Esophagus muscularis mucosa (tissue), 4 donors: ENCODE measurements at regions not wholly inside any gene's neighbourhood (a gene's known extent, or its start where the extent isn't known, plus 50 kb on each side); places are given as distances from the start of the nearest gene placed in this dataset.

Experiments
- DNase-seq: peaks from one replicate; pipeline ENCODE4 v3.0.0-alpha.2; 2017; ENCODE audit errors: extremely low spot score
- H3K27ac ChIP-seq, 4 donors: fragments of 200-600 bp; sonication (generic); replicated peaks in 1 of 4; 1 replicate in 3 of 4; 2 replicates in 1 of 4; pipeline ENCODE4 v1.5.1; 2016 to 2019; ENCODE audit warnings: mild to moderate bottlenecking in 1 of 4
- H3K27me3 ChIP-seq, 4 donors: fragments of 200-600 bp; sonication (generic); one replicate each; pipeline versions ENCODE4 v1.5.1 to v1.6.0; 2016 to 2019
- H3K36me3 ChIP-seq, 4 donors: fragments of 200-600 bp; sonication (generic); one replicate each; pipeline ENCODE4 v1.5.1; 2016 to 2019
- H3K4me1 ChIP-seq, 4 donors: fragments of 200-600 bp; sonication (generic); one replicate each; pipeline ENCODE4 v1.5.1; 2016 to 2019
- H3K4me3 ChIP-seq, 4 donors: fragments of 200-600 bp; sonication (generic); 1 replicate in 2 of 4; 2 replicates in 2 of 4; pipeline ENCODE4 v1.5.1; 2016 to 2019; ENCODE audit warnings: mild to moderate bottlenecking in 4 of 4, moderate library complexity in 1 of 4
- H3K9me3 ChIP-seq, 4 donors: fragments of 200-600 bp; sonication (generic); 1 replicate in 3 of 4; 2 replicates in 1 of 4; pipeline ENCODE4 v1.5.1; 2016 to 2019
- CTCF ChIP-seq, 3 experiments: fragments of 200-600 bp in 2 of 3; fragments of 450-650 bp in 1 of 3; sonication (generic) in 2 of 3; IDR thresholded peaks; one replicate each; pipeline ENCODE4 v1.5.1; 2017 to 2019; ENCODE audit warnings: antibody characterized with exemption in 3 of 3, mild to moderate bottlenecking in 2 of 3, moderate library complexity in 1 of 3
- EP300 ChIP-seq: sonication (generic); formaldehyde crosslinking; IDR thresholded peaks from one replicate; pipeline ENCODE4 v1.6.1; 2017; ENCODE audit warnings: antibody characterized with exemption
- POLR2A ChIP-seq: fragments of 450-650 bp; IDR thresholded peaks from one replicate; pipeline ENCODE4 v1.6.1; 2017; ENCODE audit warnings: antibody characterized with exemption, moderate library complexity, mild to moderate bottlenecking, low read depth
- POLR2AphosphoS5 ChIP-seq, 2 donors: sonication (generic); formaldehyde crosslinking; IDR thresholded peaks; one replicate each; pipeline ENCODE4 v1.6.1; 2017; ENCODE audit warnings: antibody characterized with exemption in 2 of 2
- WGBS: methylation state at CpG from one replicate; pipeline ENCODE4 v1.1.5; 2018; 5-methylcytosine and 5-hydroxymethylcytosine counted together
- intact Hi-C: fragments of 100-400 bp; cut with DNase I; formaldehyde crosslinking; loops from one replicate; pipeline ENCODE4 v1.15.1; 2023

GRCh38 chr2:441258-442022, 153.5 kb upstream of the ALKAL2 start:
- intact Hi-C loops = no loop called here
- H3K27me3 ChIP-seq = peaks cover 0 to 42% (median 0%) of the 10 kb centered on the region in 4 donors

GRCh38 chr2:440403-440740, 152.5 kb upstream of the ALKAL2 start:
- 57% methylated on average over 4 of the region's 4 CpGs for WGBS
- no peaks in the 10 kb centered on the region for H3K4me1 ChIP-seq
- H3K4me3 ChIP-seq = no peak overlapping the region
- DNase-seq = no peak
- intact Hi-C loops = no loop called here
- peaks cover 0 to 45% (median 0%) of the 10 kb centered on the region in 4 donors for H3K27me3 ChIP-seq
- H3K36me3 ChIP-seq = no peaks in the 10 kb centered on the region
- no peak for TF ChIP-seq POLR2A
- TF ChIP-seq POLR2AphosphoS5 (IDR thresholded peaks at IDR 0.05) = no peak
- TF ChIP-seq CTCF (IDR thresholded peaks at IDR 0.05) = no peak
- TF ChIP-seq EP300 = no peak
- no peaks in the 10 kb centered on the region for H3K9me3 ChIP-seq
- no peak overlapping the region for H3K27ac ChIP-seq

More at GRCh38 chr2:441258-442022, 153.5 kb upstream of the ALKAL2 start:
- Histone ChIP-seq H3K4me3 (no peak overlapping the region), H3K27ac (no peak overlapping the region), H3K4me1 (no peaks in the 10 kb centered on the region), H3K9me3 (no peaks in the 10 kb centered on the region), H3K36me3 (no peaks in the 10 kb centered on the region)
- 88% methylated on average over 16 of the region's 16 CpGs for WGBS
- DNase-seq = no peak
- no peak for TF ChIP-seq CTCF (IDR thresholded peaks at IDR 0.05)
- no peak for TF ChIP-seq POLR2A
- TF ChIP-seq EP300 = no peak
- TF ChIP-seq POLR2AphosphoS5 (IDR thresholded peaks at IDR 0.05) = no peak

- Histone ChIP-seq H3K27me3 (peaks cover 0 to 45% (median 0%) of the 10 kb centered on the region in 4 donors), H3K36me3 (no peaks in the 10 kb centered on the region), H3K4me1 (no peaks in the 10 kb centered on the region), H3K9me3 (no peaks in the 10 kb centered on the region), H3K4me3 (no peak overlapping the region), H3K27ac (no peak overlapping the region)
- 78% methylated on average over 22 of the region's 24 CpGs for WGBS
- no peak for DNase-seq
- TF ChIP-seq POLR2AphosphoS5 (IDR thresholded peaks at IDR 0.05) (no peak), CTCF (IDR thresholded peaks at IDR 0.05) (no peak), POLR2A (no peak), EP300 (no peak)
- intact Hi-C loops = no loop called here
These were observed 151.9 kb upstream of the ALKAL2 start for GRCh38 chr2:439556-440402.

- TF ChIP-seq EP300 = no peak
- no peak for TF ChIP-seq CTCF (IDR thresholded peaks at IDR 0.05)
- TF ChIP-seq POLR2AphosphoS5 (IDR thresholded peaks at IDR 0.05) = no peak
- TF ChIP-seq POLR2A = no peak
- peaks cover 0 to 45% (median 0%) of the 10 kb centered on the region in 4 donors for H3K27me3 ChIP-seq
- no peak overlapping the region for H3K27ac ChIP-seq
- no peak overlapping the region for H3K4me3 ChIP-seq
- H3K36me3 ChIP-seq = no peaks in the 10 kb centered on the region
- no peaks in the 10 kb centered on the region for H3K9me3 ChIP-seq
- H3K4me1 ChIP-seq = no peaks in the 10 kb centered on the region
- 83% methylated on average over 17 of the region's 17 CpGs for WGBS
- DNase-seq = no peak
- intact Hi-C loops = no loop called here
These were observed 151.2 kb upstream of the ALKAL2 start for GRCh38 chr2:439077-439476.
